NT2/D1 (cell line): ENCODE measurements at regions not wholly inside any gene's neighbourhood (a gene's known extent, or its start where the extent isn't known, plus 50 kb on each side); places are given as distances from the start of the nearest gene placed in this dataset.

Experiments used
- SUZ12 ChIP-seq: IDR thresholded peaks from 2 replicates; pipeline ENCODE4 v1.6.1; 2011; ENCODE audit not compliant: insufficient read length, insufficient read depth; ENCODE audit errors: extremely low read depth
- ZNF274 ChIP-seq: IDR thresholded peaks from 2 replicates; pipeline ENCODE4 v1.6.1; 2011; ENCODE audit warnings: mild to moderate bottlenecking, low read depth, low read length

- TF ChIP-seq SUZ12 (no peak), ZNF274 (no peak)
These were observed 156.6 kb downstream of the IRS2 start for GRCh38 chr13:109629737-109630136.
